ENCODE measurements at regions not wholly inside any gene's neighbourhood (a gene's known extent, or its start where the extent isn't known, plus 50 kb on each side); places are given as distances from the start of the nearest gene placed in this dataset.

- H3K4me3 ChIP-seq, result peak overlapping the region; percentile 14
These were observed 403.3 kb upstream of the ATP2B1 start for GRCh38 chr12:90111791-90112580.

GRCh38 chr12:90106568-90106967 lies 397.9 kb upstream of the ATP2B1 start:
- no peak for DNase-seq (ENCODE audit: low spot score)
- TF ChIP-seq, protein P1, sequence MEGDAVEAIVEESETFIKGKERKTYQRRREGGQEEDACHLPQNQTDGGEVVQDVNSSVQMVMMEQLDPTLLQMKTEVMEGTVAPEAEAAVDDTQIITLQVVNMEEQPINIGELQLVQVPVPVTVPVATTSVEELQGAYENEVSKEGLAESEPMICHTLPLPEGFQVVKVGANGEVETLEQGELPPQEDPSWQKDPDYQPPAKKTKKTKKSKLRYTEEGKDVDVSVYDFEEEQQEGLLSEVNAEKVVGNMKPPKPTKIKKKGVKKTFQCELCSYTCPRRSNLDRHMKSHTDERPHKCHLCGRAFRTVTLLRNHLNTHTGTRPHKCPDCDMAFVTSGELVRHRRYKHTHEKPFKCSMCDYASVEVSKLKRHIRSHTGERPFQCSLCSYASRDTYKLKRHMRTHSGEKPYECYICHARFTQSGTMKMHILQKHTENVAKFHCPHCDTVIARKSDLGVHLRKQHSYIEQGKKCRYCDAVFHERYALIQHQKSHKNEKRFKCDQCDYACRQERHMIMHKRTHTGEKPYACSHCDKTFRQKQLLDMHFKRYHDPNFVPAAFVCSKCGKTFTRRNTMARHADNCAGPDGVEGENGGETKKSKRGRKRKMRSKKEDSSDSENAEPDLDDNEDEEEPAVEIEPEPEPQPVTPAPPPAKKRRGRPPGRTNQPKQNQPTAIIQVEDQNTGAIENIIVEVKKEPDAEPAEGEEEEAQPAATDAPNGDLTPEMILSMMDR (IDR thresholded peaks at IDR 0.05), result no peak
- H3K9me3 ChIP-seq, result no peaks in the 10 kb centered on the region
- H3K27me3 ChIP-seq (replicated peaks; ENCODE audit: insufficient read depth), result no peaks in the 10 kb centered on the region
- H3K36me3 ChIP-seq, result no peaks in the 10 kb centered on the region
- H3K4me3 ChIP-seq, result no peak overlapping the region
- no peak overlapping the region for H3K27ac ChIP-seq
- no peak for ATAC-seq (ENCODE audit: insufficient number of reproducible peaks, low FRiP score, low read depth)
- H3K4me1 ChIP-seq (ENCODE audit: control insufficient read depth in 1 of 2, low read depth in 2 of 2), result no peaks in the 10 kb centered on the region

More at GRCh38 chr12:90111791-90112580, 403.3 kb upstream of the ATP2B1 start:
- Histone ChIP-seq H3K36me3 (no peaks in the 10 kb centered on the region), H3K9me3 (no peaks in the 10 kb centered on the region), H3K27ac (no peak overlapping the region), H3K4me1 (ENCODE audit: control insufficient read depth in 1 of 2, low read depth in 2 of 2) (no peaks in the 10 kb centered on the region), H3K27me3 (replicated peaks; ENCODE audit: insufficient read depth) (no peaks in the 10 kb centered on the region)
- ATAC-seq (ENCODE audit: insufficient number of reproducible peaks, low FRiP score, low read depth) (no peak), DNase-seq (ENCODE audit: low spot score) (no peak)
- TF ChIP-seq, protein P1 (IDR thresholded peaks at IDR 0.05), result no peak

- H3K36me3 ChIP-seq, result no peaks in the 10 kb centered on the region
- H3K4me3 ChIP-seq, result no peak overlapping the region
- no peaks in the 10 kb centered on the region for H3K27me3 ChIP-seq (replicated peaks; ENCODE audit: insufficient read depth)
- TF ChIP-seq, protein P1 (IDR thresholded peaks at IDR 0.05), result no peak
- ATAC-seq (ENCODE audit: insufficient number of reproducible peaks, low FRiP score, low read depth) (no peak), DNase-seq (ENCODE audit: low spot score) (no peak)
- H3K4me1 ChIP-seq (ENCODE audit: control insufficient read depth in 1 of 2, low read depth in 2 of 2), result no peaks in the 10 kb centered on the region
- no peaks in the 10 kb centered on the region for H3K9me3 ChIP-seq
- H3K27ac ChIP-seq, result no peak overlapping the region
These were observed 394.5 kb upstream of the ATP2B1 start for GRCh38 chr12:90102957-90103652.

DNA sequence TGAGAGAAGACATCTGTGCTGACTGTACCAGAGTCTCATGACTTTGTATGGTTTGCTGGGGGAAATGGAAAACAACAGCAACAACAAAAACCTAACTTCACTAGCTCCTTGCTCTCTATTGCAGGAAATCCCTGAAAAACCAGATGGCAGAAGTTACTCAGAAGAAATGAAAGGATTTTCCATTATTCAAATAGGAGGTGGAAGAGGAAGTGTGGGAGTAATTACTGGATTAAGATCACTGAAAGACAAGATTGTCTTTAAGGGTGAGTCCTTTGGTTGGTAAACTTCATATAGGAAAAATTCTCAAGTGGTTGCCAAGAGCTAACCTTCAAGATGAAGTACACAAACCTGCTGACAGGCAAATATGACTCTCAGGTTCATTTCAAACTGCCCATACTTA lies 391.9 kb upstream of the ATP2B1 start:
- no peak for DNase-seq (ENCODE audit: low spot score)
- ATAC-seq (ENCODE audit: insufficient number of reproducible peaks, low FRiP score, low read depth), result no peak
- H3K4me3 ChIP-seq, result no peak overlapping the region
- no peaks in the 10 kb centered on the region for H3K9me3 ChIP-seq
- H3K36me3 ChIP-seq, result no peaks in the 10 kb centered on the region
- no peaks in the 10 kb centered on the region for H3K4me1 ChIP-seq (ENCODE audit: control insufficient read depth in 1 of 2, low read depth in 2 of 2)
- TF ChIP-seq, protein P1 (IDR thresholded peaks at IDR 0.05), result no peak
- H3K27ac ChIP-seq, result no peak overlapping the region
- H3K27me3 ChIP-seq (replicated peaks; ENCODE audit: insufficient read depth), result no peaks in the 10 kb centered on the region

GRCh38 chr12:90099288-90099687 lies 390.6 kb upstream of the ATP2B1 start:
- Histone ChIP-seq H3K27ac (no peak overlapping the region), H3K36me3 (no peaks in the 10 kb centered on the region), H3K9me3 (no peaks in the 10 kb centered on the region), H3K27me3 (replicated peaks; ENCODE audit: insufficient read depth) (no peaks in the 10 kb centered on the region), H3K4me3 (no peak overlapping the region), H3K4me1 (ENCODE audit: control insufficient read depth in 1 of 2, low read depth in 2 of 2) (no peaks in the 10 kb centered on the region)
- no peak for DNase-seq (ENCODE audit: low spot score)
- ATAC-seq (ENCODE audit: insufficient number of reproducible peaks, low FRiP score, low read depth), result no peak
- TF ChIP-seq, protein P1 (IDR thresholded peaks at IDR 0.05), result no peak
